ENCODE measurements at regions not wholly inside any gene's neighbourhood (a gene's known extent, or its start where the extent isn't known, plus 50 kb on each side); places are given as distances from the start of the nearest gene placed in this dataset.

DNA sequence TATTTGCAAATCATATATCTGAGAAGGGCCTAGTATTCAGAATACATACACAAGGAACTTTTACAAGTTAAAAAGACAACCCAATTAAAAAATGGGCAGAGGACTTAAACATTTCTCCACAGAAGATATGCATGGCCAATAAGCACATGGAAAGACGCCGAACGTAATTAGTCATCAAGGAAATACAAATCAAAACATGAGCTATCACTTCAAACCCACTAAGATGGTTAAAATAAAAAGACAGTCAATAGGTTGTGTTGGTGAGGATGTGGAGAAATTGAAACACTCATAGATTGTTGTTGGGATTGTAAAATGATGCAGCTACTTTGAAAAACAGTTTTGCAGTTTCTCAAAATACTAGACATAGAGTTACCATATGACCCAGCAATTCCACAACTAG is 61.2 kb upstream of the NEO1 start:
- DNase-seq (ENCODE audit: low spot score), result no peak
- Histone ChIP-seq H3K9me3 (ENCODE audit: control insufficient read depth in 4 of 4, low read length in 3 of 4) (no peaks in the 10 kb centered on the region), H3K4me3 (ENCODE audit: low read depth in 1 of 3, low read length in 3 of 3) (no peak overlapping the region), H3K27ac (ENCODE audit: low read depth in 1 of 2, low read length in 2 of 2) (no peak overlapping the region), H3K36me3 (ENCODE audit: control insufficient read depth in 4 of 4, insufficient read depth in 3 of 4, low read depth in 1 of 4, low read length in 3 of 4) (no peaks in the 10 kb centered on the region), H3K9ac (ENCODE audit: low read depth in 1 of 2, low read length in 2 of 2) (no peak overlapping the region), H3K4me1 (ENCODE audit: control insufficient read depth in 4 of 4, insufficient read depth in 4 of 4, low read length in 3 of 4) (no peaks in the 10 kb centered on the region), H3K27me3 (ENCODE audit: control insufficient read depth in 4 of 4, insufficient read depth in 4 of 4, low read length in 3 of 4) (peaks cover 0 to 6% (median 0%) of the 10 kb centered on the region in 4 donors)
- no peak for TF ChIP-seq JUND (IDR thresholded peaks at IDR 0.05)
- TF ChIP-seq GABPA (IDR thresholded peaks at IDR 0.05 in 1 of 2, conservative IDR thresholded peaks at IDR 0.05 in 1 of 2), result no peak
- TF ChIP-seq TAF1 (conservative IDR thresholded peaks at IDR 0.05), result no peak
- no peak for TF ChIP-seq RXRA (IDR thresholded peaks at IDR 0.05)
- TF ChIP-seq RAD21 (IDR thresholded peaks at IDR 0.05), result no peak
- TF ChIP-seq NR2F2 (IDR thresholded peaks at IDR 0.05), result no peak
- TF ChIP-seq FOXA1 (IDR thresholded peaks at IDR 0.05), result no peak
- WGBS, result 95% methylated on average over 3 of the region's 3 CpGs

DNA sequence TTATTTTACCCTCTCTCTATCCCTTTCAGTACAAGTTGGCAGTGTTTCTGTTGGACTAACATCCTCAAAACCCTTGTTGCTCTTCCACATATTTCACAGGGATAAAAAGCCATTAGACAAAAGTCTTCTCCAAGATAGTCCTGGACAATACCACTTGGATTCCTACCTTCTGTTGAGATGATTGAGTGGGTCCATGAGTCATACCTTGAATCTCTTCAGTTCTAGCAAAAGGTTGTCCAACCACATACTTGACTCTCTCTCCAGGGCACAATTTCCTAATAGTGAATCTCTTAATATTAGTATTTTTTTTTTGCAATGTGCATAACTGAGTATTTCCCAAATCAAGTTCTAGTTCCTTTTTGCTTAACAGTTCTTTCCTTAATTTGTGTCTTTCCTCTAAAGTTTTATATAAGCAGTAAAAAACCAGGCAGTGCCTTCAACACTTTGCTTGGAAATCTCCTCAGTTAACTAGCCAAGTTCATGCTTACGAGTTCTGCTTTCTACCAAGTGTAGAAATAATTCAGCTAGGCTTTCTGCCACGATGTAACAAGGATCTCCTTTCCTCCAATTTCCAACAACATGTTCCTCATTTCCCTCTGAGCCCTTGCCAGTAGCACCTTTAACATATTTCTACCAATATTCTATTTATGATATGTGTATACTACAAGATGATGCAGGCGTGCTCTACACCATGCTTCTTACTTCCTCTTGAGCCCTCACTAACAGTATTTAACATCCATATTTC is 68.3 kb upstream of the NEO1 start:
- H3K9me3 ChIP-seq (ENCODE audit: control insufficient read depth in 4 of 4, low read length in 3 of 4), result no peaks in the 10 kb centered on the region
- H3K27ac ChIP-seq (ENCODE audit: low read depth in 1 of 2, low read length in 2 of 2), result no peak overlapping the region
- no peak overlapping the region for H3K9ac ChIP-seq (ENCODE audit: low read depth in 1 of 2, low read length in 2 of 2)
- 73% methylated on average over 3 of the region's 3 CpGs for WGBS
- no peaks in the 10 kb centered on the region for H3K4me1 ChIP-seq (ENCODE audit: control insufficient read depth in 4 of 4, insufficient read depth in 4 of 4, low read length in 3 of 4)
- peaks cover 0 to 3% (median 0%) of the 10 kb centered on the region in 4 donors for H3K27me3 ChIP-seq (ENCODE audit: control insufficient read depth in 4 of 4, insufficient read depth in 4 of 4, low read length in 3 of 4)
- no peaks in the 10 kb centered on the region for H3K36me3 ChIP-seq (ENCODE audit: control insufficient read depth in 4 of 4, insufficient read depth in 3 of 4, low read depth in 1 of 4, low read length in 3 of 4)
- no peak overlapping the region for H3K4me3 ChIP-seq (ENCODE audit: low read depth in 1 of 3, low read length in 3 of 3)
- no peak for DNase-seq (ENCODE audit: low spot score)
- TF ChIP-seq, protein P1, sequence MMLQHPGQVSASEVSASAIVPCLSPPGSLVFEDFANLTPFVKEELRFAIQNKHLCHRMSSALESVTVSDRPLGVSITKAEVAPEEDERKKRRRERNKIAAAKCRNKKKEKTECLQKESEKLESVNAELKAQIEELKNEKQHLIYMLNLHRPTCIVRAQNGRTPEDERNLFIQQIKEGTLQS (IDR thresholded peaks at IDR 0.05), result no peak
- TF ChIP-seq EGR1 (IDR thresholded peaks at IDR 0.05; ENCODE audit: low read depth in 2 of 2) (no peak), GABPA (IDR thresholded peaks at IDR 0.05 in 1 of 2, conservative IDR thresholded peaks at IDR 0.05 in 1 of 2) (no peak), HNF4A (conservative IDR thresholded peaks at IDR 0.05) (no peak), TAF1 (conservative IDR thresholded peaks at IDR 0.05) (no peak), RXRA (IDR thresholded peaks at IDR 0.05) (no peak), RAD21 (IDR thresholded peaks at IDR 0.05) (no peak), HNF4G (IDR thresholded peaks at IDR 0.05) (no peak), JUND (IDR thresholded peaks at IDR 0.05) (no peak)
- TF ChIP-seq, protein P2, sequence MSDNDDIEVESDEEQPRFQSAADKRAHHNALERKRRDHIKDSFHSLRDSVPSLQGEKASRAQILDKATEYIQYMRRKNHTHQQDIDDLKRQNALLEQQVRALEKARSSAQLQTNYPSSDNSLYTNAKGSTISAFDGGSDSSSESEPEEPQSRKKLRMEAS (IDR thresholded peaks at IDR 0.05), result no peak
- TF ChIP-seq, protein P3, sequence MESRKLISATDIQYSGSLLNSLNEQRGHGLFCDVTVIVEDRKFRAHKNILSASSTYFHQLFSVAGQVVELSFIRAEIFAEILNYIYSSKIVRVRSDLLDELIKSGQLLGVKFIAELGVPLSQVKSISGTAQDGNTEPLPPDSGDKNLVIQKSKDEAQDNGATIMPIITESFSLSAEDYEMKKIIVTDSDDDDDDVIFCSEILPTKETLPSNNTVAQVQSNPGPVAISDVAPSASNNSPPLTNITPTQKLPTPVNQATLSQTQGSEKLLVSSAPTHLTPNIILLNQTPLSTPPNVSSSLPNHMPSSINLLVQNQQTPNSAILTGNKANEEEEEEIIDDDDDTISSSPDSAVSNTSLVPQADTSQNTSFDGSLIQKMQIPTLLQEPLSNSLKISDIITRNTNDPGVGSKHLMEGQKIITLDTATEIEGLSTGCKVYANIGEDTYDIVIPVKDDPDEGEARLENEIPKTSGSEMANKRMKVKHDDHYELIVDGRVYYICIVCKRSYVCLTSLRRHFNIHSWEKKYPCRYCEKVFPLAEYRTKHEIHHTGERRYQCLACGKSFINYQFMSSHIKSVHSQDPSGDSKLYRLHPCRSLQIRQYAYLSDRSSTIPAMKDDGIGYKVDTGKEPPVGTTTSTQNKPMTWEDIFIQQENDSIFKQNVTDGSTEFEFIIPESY (IDR thresholded peaks at IDR 0.05), result no peak

DNA sequence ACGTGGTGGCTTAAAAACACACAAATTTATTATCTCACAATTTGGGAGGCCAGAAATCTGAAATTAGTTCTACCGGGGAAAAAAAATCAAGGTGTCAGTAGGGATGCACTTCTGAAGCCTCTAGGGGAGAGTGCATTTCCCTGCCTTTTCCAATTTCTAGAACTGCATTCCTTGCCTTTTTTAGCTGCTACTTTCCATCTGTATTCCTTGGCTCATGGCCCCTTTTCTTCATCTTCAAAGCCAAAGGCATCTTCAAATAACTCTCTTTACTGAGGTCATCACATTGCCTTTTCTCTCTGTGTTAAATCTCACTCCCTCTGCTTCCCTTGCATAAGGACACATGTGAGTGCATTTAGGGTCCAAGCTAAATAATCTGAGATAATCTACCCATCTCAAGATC is 69.5 kb upstream of the NEO1 start:
- 60% methylated on average over 2 of the region's 2 CpGs for WGBS
- no peak overlapping the region for H3K27ac ChIP-seq (ENCODE audit: low read depth in 1 of 2, low read length in 2 of 2)
- H3K36me3 ChIP-seq (ENCODE audit: control insufficient read depth in 4 of 4, insufficient read depth in 3 of 4, low read depth in 1 of 4, low read length in 3 of 4), result no peaks in the 10 kb centered on the region
- H3K4me3 ChIP-seq (ENCODE audit: low read depth in 1 of 3, low read length in 3 of 3), result no peak overlapping the region
- H3K27me3 ChIP-seq (ENCODE audit: control insufficient read depth in 4 of 4, insufficient read depth in 4 of 4, low read length in 3 of 4), result no peaks in the 10 kb centered on the region
- no peak overlapping the region for H3K9ac ChIP-seq (ENCODE audit: low read depth in 1 of 2, low read length in 2 of 2)
- H3K4me1 ChIP-seq (ENCODE audit: control insufficient read depth in 4 of 4, insufficient read depth in 4 of 4, low read length in 3 of 4), result no peaks in the 10 kb centered on the region
- H3K9me3 ChIP-seq (ENCODE audit: control insufficient read depth in 4 of 4, low read length in 3 of 4), result no peaks in the 10 kb centered on the region
- no peak for DNase-seq (ENCODE audit: low spot score)
- peak in 1 of 2 donors; percentile 10 for TF ChIP-seq RXRA (IDR thresholded peaks at IDR 0.05)
- TF ChIP-seq, protein P4, sequence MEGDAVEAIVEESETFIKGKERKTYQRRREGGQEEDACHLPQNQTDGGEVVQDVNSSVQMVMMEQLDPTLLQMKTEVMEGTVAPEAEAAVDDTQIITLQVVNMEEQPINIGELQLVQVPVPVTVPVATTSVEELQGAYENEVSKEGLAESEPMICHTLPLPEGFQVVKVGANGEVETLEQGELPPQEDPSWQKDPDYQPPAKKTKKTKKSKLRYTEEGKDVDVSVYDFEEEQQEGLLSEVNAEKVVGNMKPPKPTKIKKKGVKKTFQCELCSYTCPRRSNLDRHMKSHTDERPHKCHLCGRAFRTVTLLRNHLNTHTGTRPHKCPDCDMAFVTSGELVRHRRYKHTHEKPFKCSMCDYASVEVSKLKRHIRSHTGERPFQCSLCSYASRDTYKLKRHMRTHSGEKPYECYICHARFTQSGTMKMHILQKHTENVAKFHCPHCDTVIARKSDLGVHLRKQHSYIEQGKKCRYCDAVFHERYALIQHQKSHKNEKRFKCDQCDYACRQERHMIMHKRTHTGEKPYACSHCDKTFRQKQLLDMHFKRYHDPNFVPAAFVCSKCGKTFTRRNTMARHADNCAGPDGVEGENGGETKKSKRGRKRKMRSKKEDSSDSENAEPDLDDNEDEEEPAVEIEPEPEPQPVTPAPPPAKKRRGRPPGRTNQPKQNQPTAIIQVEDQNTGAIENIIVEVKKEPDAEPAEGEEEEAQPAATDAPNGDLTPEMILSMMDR (IDR thresholded peaks at IDR 0.05; ENCODE audit: low read depth, low read length, missing input control), result no peak
